NCI-H510A treated with DMSO at 0.1 percent for 48 hours (cell line): ENCODE measurements at regions not wholly inside any gene's neighbourhood (a gene's known extent, or its start where the extent isn't known, plus 50 kb on each side); places are given as distances from the start of the nearest gene placed in this dataset.
"Not testable (repeated sequence)": the region's sequence is repeated elsewhere in the genome, so short reads cannot be mapped to it uniquely, and the experiment has no call there.

ENCODE experiments used
- DNase-seq: peaks from one replicate; lab custom pipeline; 2025; lab: John Stamatoyannopoulos, UW

DNA sequence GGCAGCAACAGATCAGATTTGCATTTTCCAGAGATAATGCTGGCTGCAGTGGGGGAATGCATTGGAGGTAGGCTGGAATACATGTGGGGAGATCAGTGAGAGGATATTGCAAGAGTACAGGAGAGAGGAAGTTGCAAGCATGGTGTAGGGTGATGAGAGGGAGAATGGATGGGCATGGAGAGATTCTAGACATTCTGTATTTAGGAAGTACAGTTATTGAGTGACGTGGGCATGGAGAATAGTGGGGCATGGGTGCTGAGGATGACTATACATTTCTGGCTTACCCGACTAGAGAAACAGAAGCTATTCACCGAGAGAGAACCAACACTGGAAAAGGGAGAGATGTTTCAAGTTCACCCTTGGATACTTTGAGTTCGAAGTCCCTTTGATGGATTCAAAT lies 116.9 kb upstream of the SVIL start:
- DNase-seq = no peak

DNA sequence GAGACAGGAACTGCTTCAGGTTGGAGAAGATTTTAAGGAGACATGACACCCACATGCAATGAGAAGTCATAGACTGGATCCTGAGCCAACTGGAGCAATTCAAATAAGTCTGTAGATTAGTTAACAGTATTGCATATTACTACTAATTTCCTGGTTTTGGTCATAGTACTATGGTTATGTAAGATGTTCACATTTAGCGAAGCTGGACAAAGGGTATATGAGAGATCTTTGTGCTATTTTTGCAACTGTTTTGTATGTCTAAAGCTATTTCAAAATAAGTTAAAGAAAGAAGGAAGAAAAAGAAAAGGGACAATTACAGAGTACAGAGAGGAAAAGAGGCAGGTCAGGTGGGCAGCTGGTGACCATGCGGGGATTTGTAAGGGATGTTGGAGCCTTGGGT lies 116.5 kb upstream of the SVIL start:
- DNase-seq = no peak

DNA sequence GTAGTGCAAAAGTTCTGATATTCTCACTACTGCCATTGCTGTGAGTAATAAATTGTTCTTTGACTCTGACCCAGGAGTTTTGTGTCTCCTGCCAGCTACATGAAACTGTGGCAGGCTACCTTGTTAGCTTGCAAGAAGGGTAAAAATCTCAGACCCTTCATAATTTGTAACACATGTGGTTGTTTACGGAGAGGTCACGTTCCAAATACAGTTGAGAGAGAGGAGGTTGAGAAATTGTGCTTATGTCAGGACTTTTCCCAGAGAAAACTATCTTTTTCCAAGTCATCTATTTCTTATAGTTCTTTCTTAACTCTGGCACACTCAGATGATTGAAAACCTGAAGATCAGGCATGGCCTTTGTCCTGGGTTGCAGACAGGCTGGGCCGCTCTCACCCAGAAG lies 114.4 kb upstream of the SVIL start:
- DNase-seq = no peak

DNA sequence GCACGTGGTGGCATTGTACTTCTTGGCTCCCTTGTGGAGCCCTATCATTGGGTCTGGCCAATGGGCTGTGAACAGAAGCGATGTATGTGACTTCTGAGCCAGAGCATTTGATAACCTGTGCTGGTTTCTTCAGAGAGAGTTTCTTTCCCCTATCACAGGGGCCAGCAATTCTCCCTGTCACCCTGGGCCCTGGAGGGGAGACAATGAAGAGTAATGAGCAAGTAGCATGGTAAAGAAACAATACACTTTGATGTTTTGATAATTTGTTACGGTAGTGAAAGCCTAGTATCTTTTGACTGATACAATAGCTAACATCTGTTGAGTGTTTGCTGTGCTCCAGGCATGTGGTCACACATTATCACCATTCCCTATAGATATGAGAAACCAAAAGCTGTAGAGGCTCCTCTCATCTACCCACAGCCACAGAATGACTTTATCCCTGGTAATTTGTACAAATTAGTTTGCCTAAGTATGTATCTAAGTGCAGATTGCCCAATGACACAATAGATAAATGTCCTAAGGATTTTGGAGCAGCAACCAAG lies 113.4 kb upstream of the SVIL start:
- DNase-seq = no peak

DNA sequence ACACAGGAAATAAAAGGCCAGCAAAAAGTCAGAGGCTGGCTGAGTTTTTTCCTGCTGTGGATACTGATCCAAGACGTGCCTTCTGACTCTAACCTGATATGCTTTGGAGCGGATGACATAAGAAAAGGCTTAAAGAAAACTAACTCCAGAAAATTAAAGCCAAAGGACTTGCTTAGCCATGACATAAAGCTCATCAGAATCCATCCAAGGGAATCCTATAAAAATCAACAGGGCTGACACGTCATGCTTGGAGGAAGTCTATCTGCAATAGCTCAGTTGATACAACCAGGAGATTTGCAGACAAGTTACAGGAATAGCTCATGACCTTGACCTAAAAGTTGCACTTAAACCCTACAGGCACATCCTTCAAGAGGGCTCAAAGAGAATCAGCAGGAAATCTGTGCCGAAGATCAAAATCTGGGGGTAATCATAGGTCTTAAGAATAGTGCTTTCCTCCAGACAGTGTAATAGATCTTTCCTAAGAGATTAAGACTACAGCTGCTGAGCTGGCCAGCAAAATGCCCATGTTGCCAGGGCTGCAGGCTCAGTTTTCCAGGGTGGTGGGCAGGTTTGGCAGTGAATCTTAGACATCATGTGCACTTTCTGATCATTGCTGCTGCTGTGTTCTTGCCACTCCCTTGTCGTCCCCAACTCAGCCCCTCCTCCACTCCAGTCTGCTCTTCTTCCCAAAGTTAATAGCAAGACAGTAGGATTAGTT lies 111.5 kb upstream of the SVIL start:
- DNase-seq = no peak

DNA sequence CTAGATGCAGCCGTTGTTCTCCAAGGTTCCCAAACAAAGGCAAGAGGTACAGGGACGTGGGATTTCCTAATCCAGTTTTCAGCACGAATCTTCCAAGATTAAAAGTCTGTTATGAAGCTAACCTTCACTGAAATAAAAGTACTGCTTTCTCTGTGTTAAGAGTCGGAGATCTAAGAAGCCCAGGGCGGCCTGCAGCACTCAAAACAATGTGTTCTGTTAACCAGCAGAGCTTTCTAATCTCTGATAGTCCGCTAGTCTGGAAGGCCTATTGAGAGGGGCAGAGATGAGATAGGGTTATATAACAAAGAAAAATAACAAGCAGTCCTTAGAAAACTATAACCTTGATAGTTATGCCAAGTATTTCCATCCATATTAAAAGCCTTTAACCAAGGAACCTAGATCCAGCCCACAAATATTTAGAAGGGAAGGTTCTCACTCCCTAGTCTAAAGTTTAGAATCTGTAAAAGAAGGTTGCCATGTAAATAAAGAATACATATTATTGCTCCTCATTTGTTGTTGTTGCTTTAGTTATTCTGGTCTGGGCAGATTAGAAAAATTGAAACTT lies 106.3 kb upstream of the SVIL start:
- DNase-seq = no peak

DNA sequence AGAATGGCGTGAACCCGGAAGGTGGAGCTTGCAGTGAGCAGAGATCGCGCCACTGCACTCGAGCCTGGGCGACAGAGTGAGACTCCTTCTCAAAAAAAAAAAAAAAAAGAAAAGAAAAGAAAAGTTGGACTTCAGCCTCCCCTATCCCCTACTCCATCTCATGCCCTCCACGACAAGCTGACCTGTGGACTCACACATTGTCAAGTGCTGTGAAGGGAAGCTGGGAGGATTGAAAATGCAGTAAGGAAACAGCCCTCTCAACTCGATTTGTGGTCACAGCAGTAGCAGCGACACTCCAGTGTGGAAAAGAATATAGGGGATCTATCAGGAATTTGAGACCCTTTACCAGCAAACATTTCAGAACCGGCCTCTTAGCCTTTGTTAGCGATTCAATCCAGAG lies 103.6 kb upstream of the SVIL start:
- DNase-seq = no peak

DNA sequence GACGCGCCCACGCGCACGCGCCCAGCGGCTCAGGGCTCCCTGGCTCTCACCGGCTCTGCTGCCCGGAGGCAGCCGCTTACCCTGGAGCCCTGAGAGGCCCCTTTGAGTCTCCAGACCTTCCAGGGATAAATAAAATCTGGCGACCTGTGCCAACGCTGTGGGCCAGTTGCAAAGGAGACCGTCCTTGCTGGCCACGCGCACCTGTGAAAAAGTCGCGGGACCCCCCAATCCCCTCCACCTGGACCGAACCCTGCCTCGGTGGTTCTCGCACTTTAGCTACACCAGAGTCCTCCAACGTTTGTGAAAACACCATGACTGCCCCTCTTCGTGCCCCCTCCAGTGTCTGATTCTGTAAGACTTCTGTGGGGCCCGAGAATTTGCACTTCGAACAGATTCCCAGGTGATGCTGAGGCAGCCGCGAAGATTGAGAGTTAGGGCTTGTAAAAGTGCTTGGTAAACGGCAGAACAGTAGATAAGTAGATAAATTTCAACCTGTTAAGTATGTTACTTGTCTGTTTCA lies 102.4 kb upstream of the SVIL start:
- DNase-seq = peak; percentile 9

DNA sequence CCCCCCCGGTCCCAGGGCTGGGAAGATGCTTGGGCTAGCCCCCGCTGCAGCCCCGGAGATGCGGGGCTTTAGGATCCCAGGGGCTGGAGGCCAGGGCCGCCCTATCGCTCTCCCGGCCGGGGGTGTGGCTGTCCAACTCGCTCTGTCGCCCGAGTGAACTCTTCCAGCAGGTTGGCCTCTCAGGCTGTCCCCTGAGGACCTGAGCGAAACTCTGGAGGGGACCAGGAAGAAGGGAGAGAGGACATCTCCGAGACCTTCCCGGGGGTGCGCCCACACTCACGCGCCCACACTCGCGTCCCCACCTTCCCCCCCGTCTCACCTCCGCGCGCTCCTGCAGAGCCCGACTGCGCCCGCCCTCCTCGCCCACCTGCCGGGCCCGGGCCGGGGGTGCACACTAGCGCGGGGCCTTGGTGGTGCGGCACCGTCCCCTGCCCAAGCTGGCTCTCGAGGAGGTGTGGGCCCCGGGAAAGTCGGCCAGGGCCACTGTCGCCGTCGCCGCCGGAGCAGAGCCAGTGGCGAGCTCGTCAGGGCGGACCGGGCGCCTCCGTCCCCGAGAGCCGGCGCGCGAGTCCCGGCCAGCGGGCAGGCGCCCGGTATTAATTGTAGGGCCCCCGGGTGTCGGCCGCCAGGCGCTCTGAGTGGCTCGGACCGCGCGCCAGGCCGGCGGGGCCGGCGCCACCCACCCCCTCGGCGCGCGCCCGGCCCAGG lies 101.7 kb upstream of the SVIL start:
- DNase-seq = no peak

DNA sequence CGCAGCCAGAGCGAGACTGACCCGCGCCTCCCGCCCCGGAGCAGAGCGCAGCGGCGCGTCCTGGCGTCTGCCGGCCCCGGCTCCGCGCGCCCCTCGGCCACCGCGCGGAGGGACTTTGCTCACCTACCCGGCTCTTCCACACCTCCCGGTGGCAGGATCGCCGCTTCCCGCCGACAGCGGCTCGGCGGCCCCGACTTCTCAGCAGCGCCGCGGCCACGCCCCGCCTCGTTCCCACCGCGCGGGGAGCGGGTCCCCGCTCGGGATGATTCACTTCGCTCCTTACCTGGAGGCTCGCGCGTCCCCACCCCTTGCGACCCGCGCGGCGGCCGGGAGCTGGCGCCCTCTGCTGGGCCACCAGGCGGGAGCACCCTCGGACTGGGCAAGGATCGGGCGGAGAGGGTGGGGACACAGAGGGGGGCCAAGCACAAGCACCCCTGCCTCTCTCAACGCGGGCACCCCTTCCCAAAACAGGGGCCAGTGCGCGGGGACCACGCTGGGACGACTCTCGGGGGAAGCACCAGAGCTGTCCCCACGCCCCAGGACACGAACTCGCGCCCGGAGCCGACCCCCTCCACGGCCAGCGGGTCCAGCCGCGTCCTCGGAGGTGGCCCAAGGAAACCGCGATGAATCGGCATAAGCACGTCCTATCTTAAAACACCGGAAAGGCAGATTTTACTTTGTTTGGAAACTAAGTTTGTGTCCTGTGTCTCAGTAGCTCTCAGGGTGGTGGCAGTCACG lies 101.0 kb upstream of the SVIL start:
- peak; percentile 24 for DNase-seq

DNA sequence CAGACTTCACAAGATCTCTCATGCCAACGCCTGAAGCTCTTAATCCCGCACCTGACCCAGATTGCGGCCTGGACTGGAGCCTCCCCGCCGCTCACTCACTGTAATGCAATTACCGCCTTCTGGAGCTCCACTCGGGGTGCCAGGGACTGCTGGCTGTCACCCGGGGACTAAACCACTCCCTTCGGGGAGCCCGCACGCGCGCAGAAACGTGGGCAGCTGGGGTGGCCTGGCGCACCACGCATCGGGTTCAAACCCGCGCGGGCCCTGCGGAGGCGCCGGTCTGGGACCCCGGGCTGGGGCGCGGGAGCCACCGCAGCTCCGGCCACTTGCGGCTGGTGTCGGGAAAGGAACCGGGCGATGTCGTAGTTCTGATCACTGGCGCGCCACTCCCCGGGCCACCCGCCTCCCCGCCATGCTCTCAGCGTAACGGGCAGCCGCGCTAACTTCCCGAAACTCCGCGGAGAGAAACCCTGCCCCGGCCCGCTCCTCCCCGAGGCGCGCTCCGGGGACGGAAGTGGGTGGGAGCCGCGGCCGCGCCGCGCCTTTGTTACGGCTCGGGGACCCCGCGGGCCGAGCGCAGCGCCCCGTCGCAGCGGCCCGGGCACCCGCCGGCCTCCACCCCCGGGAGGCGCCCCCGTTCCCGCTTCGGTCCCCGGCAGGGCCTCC lies 100.3 kb upstream of the SVIL start:
- no peak for DNase-seq

DNA sequence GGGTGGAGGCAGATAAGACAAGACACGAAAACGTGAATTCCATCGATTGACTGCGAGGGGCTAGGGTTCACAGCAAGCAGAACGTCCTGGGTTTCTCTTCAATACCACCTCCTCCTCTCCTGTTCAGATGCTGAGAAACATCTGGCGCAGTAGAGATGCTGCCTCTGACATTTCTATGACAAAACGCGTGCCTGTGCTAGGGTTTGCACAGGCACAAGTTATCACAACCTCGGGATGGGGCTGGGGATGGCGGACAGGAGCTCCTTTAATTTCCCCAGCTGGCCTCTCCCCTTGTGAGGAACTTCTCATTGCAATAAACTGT lies 99.8 kb upstream of the SVIL start:
- no peak for DNase-seq

DNA sequence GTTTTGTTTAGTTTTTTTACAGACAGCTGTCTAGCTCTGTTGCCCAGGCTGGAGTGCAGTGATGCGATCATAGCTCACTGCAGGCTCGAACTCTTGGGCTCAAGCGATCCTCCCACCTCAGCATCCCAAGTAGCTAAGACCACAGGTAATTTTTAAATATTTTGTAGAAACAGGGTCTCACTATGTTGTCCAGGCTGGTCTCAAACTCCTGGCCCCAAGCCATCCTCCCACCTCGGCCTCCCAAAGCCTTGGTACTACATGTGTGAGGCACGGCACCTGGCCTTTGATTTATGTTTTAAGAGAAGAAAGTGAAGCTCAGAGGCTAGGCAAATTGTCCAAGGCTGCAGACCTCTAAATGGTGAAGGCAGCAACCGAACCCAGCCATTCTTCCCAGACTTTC lies 98.6 kb upstream of the SVIL start:
- DNase-seq = no peak

DNA sequence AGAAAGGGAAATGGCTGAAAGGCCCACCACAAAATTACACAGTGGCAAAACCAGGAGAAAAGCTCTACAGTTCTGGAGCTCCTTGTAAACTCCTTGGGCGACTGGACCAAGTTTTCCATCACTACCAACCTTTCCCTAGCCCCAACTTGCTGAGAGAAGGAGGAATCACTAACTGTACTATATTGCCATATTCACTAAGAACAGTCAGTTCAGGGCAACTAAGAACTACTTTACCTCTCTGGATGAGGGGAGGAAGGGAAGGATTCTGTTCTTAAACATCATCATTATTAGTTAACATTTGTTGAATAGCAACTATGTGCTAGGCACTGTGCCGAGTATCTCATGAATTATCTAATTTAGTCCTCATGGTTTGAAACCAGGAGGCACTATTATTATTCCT lies 98.1 kb upstream of the SVIL start:
- no peak for DNase-seq

DNA sequence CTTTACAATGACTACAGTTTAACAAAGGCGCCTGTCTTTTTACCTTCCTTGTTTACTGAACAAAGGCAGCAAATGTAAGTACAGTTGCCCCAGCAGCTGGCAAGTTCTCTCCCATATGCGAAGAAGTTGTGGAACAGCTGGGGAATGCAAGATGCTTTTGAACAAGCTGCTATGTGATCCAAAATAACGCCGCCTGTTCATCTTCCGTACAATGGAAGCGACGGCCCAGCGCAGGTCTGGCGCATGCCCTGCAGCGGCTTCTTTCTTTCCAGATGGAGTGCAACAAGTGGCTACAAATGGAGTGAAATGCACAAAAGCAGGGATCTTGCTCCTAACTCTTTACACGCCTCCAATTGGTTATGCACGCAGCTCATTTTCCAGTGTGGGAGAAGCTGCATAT lies 97.0 kb upstream of the SVIL start:
- no peak for DNase-seq

DNA sequence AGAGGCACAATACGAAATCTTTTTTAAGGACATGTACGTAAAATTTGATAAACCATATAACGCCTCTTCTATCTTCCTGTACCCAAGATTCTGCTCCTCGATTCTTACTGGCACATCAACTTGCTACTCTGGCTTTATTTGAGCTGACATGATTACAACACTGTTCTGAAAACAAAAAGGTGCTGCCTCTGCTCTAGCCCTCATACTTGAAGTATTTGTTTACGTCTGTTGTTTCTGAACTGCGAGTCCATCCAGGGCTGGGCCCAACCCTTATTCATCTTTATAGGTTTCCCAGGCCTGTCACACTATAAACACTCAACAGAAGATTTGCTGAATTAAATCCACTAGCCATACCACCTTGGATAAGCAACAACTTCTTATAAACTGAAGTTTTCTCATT lies 96.2 kb upstream of the SVIL start:
- no peak for DNase-seq

DNA sequence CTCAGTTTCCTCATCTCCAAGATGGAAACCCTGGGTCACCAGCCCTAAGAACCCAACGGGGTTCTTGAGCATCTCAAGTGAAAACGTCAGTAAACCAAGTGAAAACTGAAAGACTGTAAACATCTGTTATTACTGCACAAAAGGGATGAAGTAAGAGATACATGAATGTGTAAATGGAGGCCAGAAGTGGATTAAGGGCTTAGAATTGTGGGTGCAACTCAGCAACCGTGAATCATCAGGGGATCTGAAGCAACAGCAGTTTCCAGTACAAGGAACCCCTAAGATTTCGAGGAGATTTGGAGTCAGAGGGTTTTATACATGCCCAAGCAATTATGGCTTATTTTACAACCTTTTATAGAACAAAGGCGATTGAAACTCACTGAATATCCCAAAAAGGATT lies 95.7 kb upstream of the SVIL start:
- DNase-seq = no peak

DNA sequence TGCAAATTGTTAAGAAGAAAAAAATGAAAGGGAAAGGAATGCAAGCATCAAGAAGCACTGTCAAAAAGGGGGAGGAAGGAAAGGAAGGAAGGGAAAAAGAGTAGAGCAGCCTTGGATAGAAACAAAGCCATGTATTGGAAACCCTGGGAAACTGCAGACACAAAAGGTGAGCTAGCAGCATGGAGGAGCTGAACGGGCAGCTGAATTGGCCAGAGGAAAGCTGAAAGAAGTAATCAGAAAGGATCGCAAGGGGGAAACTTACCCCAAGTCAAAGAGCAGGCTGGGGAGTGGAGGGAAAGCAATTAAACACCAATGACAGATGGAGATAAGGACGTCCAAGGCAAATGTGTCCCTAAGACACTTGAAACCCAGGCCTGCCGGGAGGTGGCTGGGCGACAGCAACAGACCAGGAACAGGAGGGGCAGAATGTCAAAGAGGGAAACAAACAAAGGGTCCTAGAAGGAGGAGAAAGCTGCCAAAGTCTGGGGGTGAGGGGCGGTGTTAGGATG lies 93.8 kb upstream of the SVIL start:
- DNase-seq = no peak

DNA sequence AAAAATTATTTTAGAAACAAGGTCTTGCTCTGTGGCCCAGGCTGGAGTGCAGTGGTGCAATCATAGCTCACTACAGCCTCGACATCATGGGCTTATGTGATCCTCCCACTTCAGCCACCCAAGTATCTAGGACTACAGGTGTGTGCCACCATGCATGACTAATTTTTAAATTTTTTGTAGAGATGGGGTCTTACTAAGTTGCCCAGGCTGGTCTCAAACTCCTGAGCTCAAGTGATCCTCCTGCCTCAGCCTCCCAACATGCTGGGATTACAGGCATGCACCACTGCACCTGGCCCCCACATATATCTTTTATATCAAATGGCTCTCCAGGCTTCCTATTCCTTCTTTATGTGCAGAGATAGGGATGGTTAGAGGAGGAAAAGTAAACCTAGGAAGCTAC lies 91.2 kb upstream of the SVIL start:
- DNase-seq = not testable (repeated sequence)

DNA sequence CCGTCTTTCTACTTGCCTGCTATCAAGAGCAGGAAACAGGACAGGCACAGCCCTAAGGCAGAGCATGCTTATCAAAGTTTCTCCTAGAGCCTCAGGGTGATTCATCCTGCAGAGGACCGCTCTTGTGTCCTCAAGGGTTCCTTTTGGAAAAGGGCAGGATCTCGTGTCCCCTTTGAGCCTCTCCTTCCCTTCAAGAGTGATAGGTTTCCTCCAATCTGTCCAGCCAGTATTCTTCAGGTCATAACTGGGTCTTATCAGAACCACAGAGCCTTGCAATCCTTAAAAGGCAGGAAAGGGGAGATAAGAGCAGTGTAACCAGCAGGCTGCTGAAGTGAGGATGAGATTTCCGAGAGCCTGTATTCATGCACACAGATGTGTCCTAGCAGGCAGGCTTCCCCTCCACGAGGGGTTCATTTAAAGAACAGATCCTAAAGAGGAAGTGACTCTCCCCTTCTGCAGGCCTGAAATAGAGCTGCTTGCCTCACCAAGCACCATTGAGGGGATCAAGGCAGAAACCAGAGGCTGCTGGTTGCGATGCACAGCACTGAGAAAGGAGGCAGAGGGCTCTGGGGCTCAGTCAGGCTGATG lies 90.5 kb upstream of the SVIL start:
- DNase-seq = no peak

DNA sequence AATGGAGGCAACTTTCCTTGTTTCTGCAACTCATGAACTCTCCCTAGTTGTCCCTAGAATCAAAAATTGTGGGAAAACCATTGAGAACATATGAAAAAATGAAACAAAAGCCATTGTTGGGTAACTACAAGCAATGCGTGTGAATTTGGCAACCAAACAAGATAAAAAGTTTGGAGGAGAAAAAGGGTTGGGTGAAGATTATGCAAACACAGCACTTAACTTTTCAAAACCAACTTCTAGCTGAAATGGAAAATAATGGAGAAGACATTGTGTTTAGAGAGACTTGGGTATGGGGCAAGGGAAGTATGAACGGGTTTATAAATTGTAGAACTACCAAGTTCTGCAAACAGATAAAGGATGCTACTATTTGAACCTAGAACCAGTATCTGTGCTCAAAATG lies 89.0 kb upstream of the SVIL start:
- no peak for DNase-seq
